Esophagus squamous epithelium (tissue), 4 donors: ENCODE measurements at regions not wholly inside any gene's neighbourhood (a gene's known extent, or its start where the extent isn't known, plus 50 kb on each side); places are given as distances from the start of the nearest gene placed in this dataset.

Experiments
- CTCF ChIP-seq, 6 experiments: fragments of 450-650 bp in 4 of 6; fragments of 200-600 bp in 2 of 6; sonication (generic) in 2 of 6; IDR thresholded peaks; one replicate each; pipeline ENCODE4 v1.5.1; 2016 to 2019; ENCODE audit warnings: antibody characterized with exemption in 6 of 6, mild to moderate bottlenecking in 4 of 6, moderate library complexity in 4 of 6
- POLR2A ChIP-seq, 4 donors: fragments of 450-650 bp; IDR thresholded peaks; one replicate each; pipeline ENCODE4 v1.6.1; 2017; ENCODE audit warnings: antibody characterized with exemption in 4 of 4, mild to moderate bottlenecking in 4 of 4, moderate library complexity in 3 of 4

GRCh38 chr22:23494930-23495266, 85.2 kb downstream of the IGLL1 start:
- TF ChIP-seq CTCF (IDR thresholded peaks at IDR 0.05) (no peak), POLR2A (IDR thresholded peaks at IDR 0.05) (no peak)
